IgD-negative memory B cell (primary cell): ENCODE measurements at regions not wholly inside any gene's neighbourhood (a gene's known extent, or its start where the extent isn't known, plus 50 kb on each side); places are given as distances from the start of the nearest gene placed in this dataset.
"Not testable (repeated sequence)": the region's sequence is repeated elsewhere in the genome, so short reads cannot be mapped to it uniquely, and the experiment has no call there.

ENCODE experiments used
- H3K27ac Mint-ChIP-seq, 3 donors: one replicate each; pipeline ENCODE4 v1.8.0; 2020 to 2022; ENCODE audit warnings: mild to moderate bottlenecking in 3 of 3, mixed read lengths in 3 of 3, moderate library complexity in 1 of 3
- H3K27me3 Mint-ChIP-seq: one replicate; pipeline ENCODE4 v1.8.0; 2021; ENCODE audit warnings: mixed read lengths
- H3K36me3 Mint-ChIP-seq: one replicate; pipeline ENCODE4 v1.8.0; 2020; ENCODE audit warnings: mild to moderate bottlenecking, mixed read lengths
- H3K4me1 Mint-ChIP-seq, 3 donors: one replicate each; pipeline ENCODE4 v1.8.0; 2020 to 2022; ENCODE audit warnings: mixed read lengths in 3 of 3, mild to moderate bottlenecking in 1 of 3
- H3K4me3 Mint-ChIP-seq, 4 donors: one replicate each; pipeline ENCODE4 v1.8.0; 2020 to 2022; ENCODE audit warnings: mild to moderate bottlenecking in 4 of 4, mixed read lengths in 4 of 4, moderate library complexity in 3 of 4
- H3K9me3 Mint-ChIP-seq, 3 donors: one replicate each; pipeline ENCODE4 v1.8.0; 2020 to 2021; ENCODE audit warnings: mixed read lengths in 3 of 3, mild to moderate bottlenecking in 1 of 3

GRCh38 chr12:131380965-131381705 lies 329.8 kb upstream of the SFSWAP start:
- H3K4me1 Mint-ChIP-seq: peaks cover 0 to 3% (median 0%) of the 10 kb centered on the region in 3 donors
- H3K9me3 Mint-ChIP-seq: peaks cover 0 to 5% (median 0%) of the 10 kb centered on the region in 3 donors
- H3K36me3 Mint-ChIP-seq: no peaks in the 10 kb centered on the region
- no peak overlapping the region for H3K27ac Mint-ChIP-seq
- H3K27me3 Mint-ChIP-seq: peaks cover 4% of the 10 kb centered on the region
- H3K4me3 Mint-ChIP-seq: no peak overlapping the region

- H3K4me1 Mint-ChIP-seq: no peaks in the 10 kb centered on the region
- H3K27me3 Mint-ChIP-seq: peaks cover 4% of the 10 kb centered on the region
- no peaks in the 10 kb centered on the region for H3K36me3 Mint-ChIP-seq
- no peak overlapping the region for H3K27ac Mint-ChIP-seq
- peaks cover 0 to 3% (median 0%) of the 10 kb centered on the region in 3 donors for H3K9me3 Mint-ChIP-seq
- H3K4me3 Mint-ChIP-seq: no peak overlapping the region
Observed at GRCh38 chr12:131381716-131382430, 329.0 kb upstream of the SFSWAP start.

GRCh38 chr12:131383291-131383690 lies 327.6 kb upstream of the SFSWAP start:
- H3K4me1 Mint-ChIP-seq: no peaks in the 10 kb centered on the region
- H3K27ac Mint-ChIP-seq: no peak overlapping the region
- no peak overlapping the region for H3K4me3 Mint-ChIP-seq
- H3K27me3 Mint-ChIP-seq: peaks cover 4% of the 10 kb centered on the region
- H3K36me3 Mint-ChIP-seq: no peaks in the 10 kb centered on the region
- H3K9me3 Mint-ChIP-seq: peaks cover 0 to 3% (median 0%) of the 10 kb centered on the region in 3 donors

- no peaks in the 10 kb centered on the region for H3K36me3 Mint-ChIP-seq
- H3K27ac Mint-ChIP-seq: no peak overlapping the region
- peaks cover 0 to 3% (median 0%) of the 10 kb centered on the region in 3 donors for H3K9me3 Mint-ChIP-seq
- H3K27me3 Mint-ChIP-seq: peaks cover 4% of the 10 kb centered on the region
- no peak overlapping the region for H3K4me3 Mint-ChIP-seq
- H3K4me1 Mint-ChIP-seq: no peaks in the 10 kb centered on the region
Observed at GRCh38 chr12:131383741-131384543, 326.9 kb upstream of the SFSWAP start.

GRCh38 chr12:131384544-131384855 lies 326.4 kb upstream of the SFSWAP start:
- Mint-ChIP-seq H3K27ac (no peak overlapping the region), H3K36me3 (no peaks in the 10 kb centered on the region), H3K4me3 (no peak overlapping the region), H3K27me3 (peaks cover 4% of the 10 kb centered on the region), H3K9me3 (peaks cover 0 to 3% (median 0%) of the 10 kb centered on the region in 3 donors), H3K4me1 (no peaks in the 10 kb centered on the region)

GRCh38 chr12:131385313-131386166 lies 325.4 kb upstream of the SFSWAP start:
- Mint-ChIP-seq H3K9me3 (no peaks in the 10 kb centered on the region), H3K4me3 (no peak overlapping the region), H3K4me1 (no peaks in the 10 kb centered on the region), H3K27ac (no peak overlapping the region), H3K36me3 (no peaks in the 10 kb centered on the region), H3K27me3 (peaks cover 4% of the 10 kb centered on the region)

- Mint-ChIP-seq H3K9me3 (no peaks in the 10 kb centered on the region), H3K27me3 (peaks cover 4% of the 10 kb centered on the region), H3K4me1 (no peaks in the 10 kb centered on the region), H3K27ac (no peak overlapping the region), H3K4me3 (no peak overlapping the region), H3K36me3 (no peaks in the 10 kb centered on the region)
Observed at GRCh38 chr12:131386167-131386521, 324.7 kb upstream of the SFSWAP start.

GRCh38 chr12:131386781-131387180 lies 324.1 kb upstream of the SFSWAP start:
- Mint-ChIP-seq H3K36me3 (no peaks in the 10 kb centered on the region), H3K4me1 (no peaks in the 10 kb centered on the region), H3K4me3 (no peak overlapping the region), H3K9me3 (no peaks in the 10 kb centered on the region), H3K27ac (no peak overlapping the region), H3K27me3 (peaks cover 2% of the 10 kb centered on the region)

- H3K36me3 Mint-ChIP-seq: no peaks in the 10 kb centered on the region
- no peaks in the 10 kb centered on the region for H3K4me1 Mint-ChIP-seq
- H3K27ac Mint-ChIP-seq: no peak overlapping the region
- no peak overlapping the region for H3K4me3 Mint-ChIP-seq
- peaks cover 2% of the 10 kb centered on the region for H3K27me3 Mint-ChIP-seq
- no peaks in the 10 kb centered on the region for H3K9me3 Mint-ChIP-seq
Observed at GRCh38 chr12:131387281-131388163, 323.4 kb upstream of the SFSWAP start.

- not testable (repeated sequence) for H3K27ac Mint-ChIP-seq, H3K4me1 Mint-ChIP-seq, H3K4me3 Mint-ChIP-seq, H3K36me3 Mint-ChIP-seq, H3K9me3 Mint-ChIP-seq, H3K27me3 Mint-ChIP-seq
Observed at GRCh38 chr12:131388164-131389053, 322.5 kb upstream of the SFSWAP start.

GRCh38 chr12:131389054-131390013 lies 321.6 kb upstream of the SFSWAP start:
- peaks cover 0 to 3% (median 0%) of the 10 kb centered on the region in 3 donors for H3K9me3 Mint-ChIP-seq
- no peaks in the 10 kb centered on the region for H3K36me3 Mint-ChIP-seq
- no peak overlapping the region for H3K27ac Mint-ChIP-seq
- no peaks in the 10 kb centered on the region for H3K4me1 Mint-ChIP-seq
- H3K27me3 Mint-ChIP-seq: no peaks in the 10 kb centered on the region
- H3K4me3 Mint-ChIP-seq: no peak overlapping the region
